ENCODE measurements at regions not wholly inside any gene's neighbourhood (a gene's known extent, or its start where the extent isn't known, plus 50 kb on each side); places are given as distances from the start of the nearest gene placed in this dataset.
"Not testable (repeated sequence)": the region's sequence is repeated elsewhere in the genome, so short reads cannot be mapped to it uniquely, and the experiment has no call there.

DNA sequence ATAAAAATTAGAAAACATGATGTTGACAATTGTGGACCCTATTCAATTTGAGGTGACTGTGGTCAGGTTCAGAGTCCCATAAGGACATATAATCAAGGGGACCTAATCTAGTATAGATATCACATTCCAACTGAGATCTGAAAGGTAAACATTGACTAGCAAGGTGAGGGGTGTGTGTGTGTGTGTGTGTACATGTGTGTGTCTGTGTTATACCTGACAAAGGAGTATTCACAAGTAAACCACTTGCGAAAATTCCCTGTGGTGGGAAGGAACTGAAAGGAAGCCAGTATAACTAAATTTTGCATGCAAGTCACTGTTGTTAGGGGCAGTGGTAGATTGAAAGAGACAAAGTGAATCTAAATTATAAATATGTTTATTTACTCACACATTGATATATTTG lies 723.7 kb downstream of the COL12A1 start:
- 82% methylated on average over 1 of the region's 1 CpG for WGBS
- H3K4me3 ChIP-seq: no peak overlapping the region
- no peaks in the 10 kb centered on the region for H3K27me3 ChIP-seq (replicated peaks; ENCODE audit: insufficient read depth)
- TF ChIP-seq, protein P1, sequence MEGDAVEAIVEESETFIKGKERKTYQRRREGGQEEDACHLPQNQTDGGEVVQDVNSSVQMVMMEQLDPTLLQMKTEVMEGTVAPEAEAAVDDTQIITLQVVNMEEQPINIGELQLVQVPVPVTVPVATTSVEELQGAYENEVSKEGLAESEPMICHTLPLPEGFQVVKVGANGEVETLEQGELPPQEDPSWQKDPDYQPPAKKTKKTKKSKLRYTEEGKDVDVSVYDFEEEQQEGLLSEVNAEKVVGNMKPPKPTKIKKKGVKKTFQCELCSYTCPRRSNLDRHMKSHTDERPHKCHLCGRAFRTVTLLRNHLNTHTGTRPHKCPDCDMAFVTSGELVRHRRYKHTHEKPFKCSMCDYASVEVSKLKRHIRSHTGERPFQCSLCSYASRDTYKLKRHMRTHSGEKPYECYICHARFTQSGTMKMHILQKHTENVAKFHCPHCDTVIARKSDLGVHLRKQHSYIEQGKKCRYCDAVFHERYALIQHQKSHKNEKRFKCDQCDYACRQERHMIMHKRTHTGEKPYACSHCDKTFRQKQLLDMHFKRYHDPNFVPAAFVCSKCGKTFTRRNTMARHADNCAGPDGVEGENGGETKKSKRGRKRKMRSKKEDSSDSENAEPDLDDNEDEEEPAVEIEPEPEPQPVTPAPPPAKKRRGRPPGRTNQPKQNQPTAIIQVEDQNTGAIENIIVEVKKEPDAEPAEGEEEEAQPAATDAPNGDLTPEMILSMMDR (IDR thresholded peaks at IDR 0.05): no peak
- no peak for TF ChIP-seq POLR2A (IDR thresholded peaks at IDR 0.05)
- no peak for TF ChIP-seq POLR2AphosphoS5 (IDR thresholded peaks at IDR 0.05)
- no peak overlapping the region for H3K27ac ChIP-seq
- no peak for DNase-seq (ENCODE audit: low spot score)
- H3K36me3 ChIP-seq: no peaks in the 10 kb centered on the region
- H3K9me3 ChIP-seq: no peaks in the 10 kb centered on the region
- no peaks in the 10 kb centered on the region for H3K4me1 ChIP-seq (replicated peaks)
- intact Hi-C loops (cut with DNase I): no loop called here

DNA sequence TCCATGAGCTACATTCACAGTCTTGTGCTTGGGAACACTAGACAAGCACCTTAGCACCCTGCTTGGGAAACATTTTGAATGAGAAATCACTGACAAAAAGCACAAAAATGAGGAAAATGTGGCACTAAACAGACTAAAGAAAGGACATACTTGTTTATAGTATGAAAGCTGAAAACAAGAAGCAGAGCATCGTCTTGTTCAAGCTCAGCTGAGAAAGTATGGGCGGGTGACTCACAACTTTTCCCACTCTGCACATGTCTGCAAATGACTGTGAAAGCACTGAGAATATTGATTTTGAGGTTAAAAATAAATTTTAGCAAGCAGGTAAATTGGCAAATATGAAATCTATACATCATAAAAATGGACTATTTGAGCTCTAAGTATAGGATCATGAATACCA lies 725.3 kb downstream of the COL12A1 start:
- intact Hi-C loops (cut with DNase I): no loop called here

DNA sequence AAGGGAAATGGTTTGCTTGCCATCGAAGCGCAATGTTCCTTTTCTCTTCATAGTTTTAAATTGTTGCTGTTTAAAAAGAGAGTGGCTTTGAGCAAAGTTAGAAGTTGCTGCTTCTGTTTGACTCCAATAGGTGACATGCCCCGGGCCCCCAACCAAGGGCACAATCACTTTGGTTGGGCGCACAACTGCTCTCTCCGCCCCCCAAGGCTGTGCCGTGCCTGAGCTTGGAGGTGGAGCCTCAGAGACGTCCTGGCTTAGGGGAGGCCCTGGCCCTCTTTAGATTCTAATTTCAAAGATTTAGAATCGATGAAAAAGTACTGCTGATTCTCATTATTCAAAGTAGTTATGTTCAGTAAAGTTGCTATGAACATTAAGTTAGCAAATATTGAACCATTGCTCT lies 725.9 kb downstream of the COL12A1 start:
- Histone ChIP-seq H3K27me3 (replicated peaks; ENCODE audit: insufficient read depth) (no peaks in the 10 kb centered on the region), H3K36me3 (no peaks in the 10 kb centered on the region), H3K4me3 (no peak overlapping the region), H3K27ac (no peak overlapping the region), H3K4me1 (replicated peaks) (no peaks in the 10 kb centered on the region), H3K9me3 (no peaks in the 10 kb centered on the region)
- WGBS: 91% methylated on average over 8 of the region's 8 CpGs
- DNase-seq (ENCODE audit: low spot score): no peak
- TF ChIP-seq POLR2A (IDR thresholded peaks at IDR 0.05): no peak
- TF ChIP-seq POLR2AphosphoS5 (IDR thresholded peaks at IDR 0.05): no peak
- TF ChIP-seq, protein P1 (IDR thresholded peaks at IDR 0.05): no peak
- intact Hi-C loops (cut with DNase I): no loop called here

More for the DNA sequence above, 725.3 kb downstream of the COL12A1 start:
- Histone ChIP-seq H3K27ac (no peak overlapping the region), H3K36me3 (no peaks in the 10 kb centered on the region), H3K27me3 (replicated peaks; ENCODE audit: insufficient read depth) (no peaks in the 10 kb centered on the region), H3K9me3 (no peaks in the 10 kb centered on the region), H3K4me3 (no peak overlapping the region), H3K4me1 (replicated peaks) (no peaks in the 10 kb centered on the region)
- WGBS: 82% methylated on average over 2 of the region's 2 CpGs
- TF ChIP-seq, protein P1 (IDR thresholded peaks at IDR 0.05): no peak
- TF ChIP-seq POLR2AphosphoS5 (IDR thresholded peaks at IDR 0.05): no peak
- TF ChIP-seq POLR2A (IDR thresholded peaks at IDR 0.05): no peak
- DNase-seq (ENCODE audit: low spot score): no peak

GRCh38 chr6:74479420-74479819 lies 726.4 kb downstream of the COL12A1 start:
- Histone ChIP-seq H3K27ac (no peak overlapping the region), H3K9me3 (no peaks in the 10 kb centered on the region), H3K36me3 (no peaks in the 10 kb centered on the region), H3K4me1 (replicated peaks) (no peaks in the 10 kb centered on the region), H3K27me3 (replicated peaks; ENCODE audit: insufficient read depth) (no peaks in the 10 kb centered on the region), H3K4me3 (no peak overlapping the region)
- TF ChIP-seq POLR2A (IDR thresholded peaks at IDR 0.05) (no peak), POLR2AphosphoS5 (IDR thresholded peaks at IDR 0.05) (no peak)
- TF ChIP-seq, protein P1 (IDR thresholded peaks at IDR 0.05): no peak
- WGBS: 88% methylated on average over 4 of the region's 4 CpGs
- intact Hi-C loops (cut with DNase I): no loop called here
- no peak for DNase-seq (ENCODE audit: low spot score)

GRCh38 chr6:74474046-74474445 lies 731.8 kb downstream of the COL12A1 start:
- H3K9me3 ChIP-seq; H3K36me3 ChIP-seq; H3K4me1 ChIP-seq (replicated peaks); DNase-seq (ENCODE audit: low spot score); H3K27me3 ChIP-seq (replicated peaks; ENCODE audit: insufficient read depth); intact Hi-C loops (cut with DNase I); H3K4me3 ChIP-seq; H3K27ac ChIP-seq: not testable (repeated sequence)
- 89% methylated on average over 10 of the region's 10 CpGs for WGBS

- H3K27me3 ChIP-seq (replicated peaks; ENCODE audit: insufficient read depth); intact Hi-C loops (cut with DNase I): not testable (repeated sequence)
- 97% methylated on average over 15 of the region's 15 CpGs for WGBS
These were observed 737.3 kb downstream of the COL12A1 start for GRCh38 chr6:74468552-74468951.

More at GRCh38 chr6:74468552-74468951, 737.3 kb downstream of the COL12A1 start:
- H3K4me1 ChIP-seq (replicated peaks); H3K36me3 ChIP-seq; DNase-seq (ENCODE audit: low spot score); H3K4me3 ChIP-seq; H3K9me3 ChIP-seq; H3K27ac ChIP-seq: not testable (repeated sequence)
